Vagina (tissue), 2 donors: ENCODE measurements at regions not wholly inside any gene's neighbourhood (a gene's known extent, or its start where the extent isn't known, plus 50 kb on each side); places are given as distances from the start of the nearest gene placed in this dataset.

ENCODE experiments used
- DNase-seq, 2 donors: peaks; one replicate each; pipeline ENCODE4 v3.0.0-alpha.2; 2017; ENCODE audit errors: extremely low spot score in 2 of 2
- H3K27ac ChIP-seq: fragments of 200-600 bp; sonication (generic); one replicate; pipeline ENCODE4 v1.5.1; 2019
- H3K27me3 ChIP-seq: fragments of 200-600 bp; sonication (generic); one replicate; pipeline ENCODE4 v1.5.1; 2019
- H3K36me3 ChIP-seq, 2 donors: fragments of 200-600 bp; sonication (generic); one replicate each; pipeline ENCODE4 v1.5.1; 2017 to 2019
- H3K4me1 ChIP-seq: fragments of 200-600 bp; sonication (generic); one replicate; pipeline ENCODE4 v1.5.1; 2019
- H3K4me3 ChIP-seq, 2 donors: fragments of 200-600 bp; sonication (generic); 1 replicate in 1 of 2; 2 replicates in 1 of 2; pipeline ENCODE4 v1.5.1; 2016 to 2019
- H3K9me3 ChIP-seq: fragments of 200-600 bp; sonication (generic); one replicate; pipeline ENCODE4 v1.5.1; 2019
- POLR2A ChIP-seq, 2 donors: fragments of 450-650 bp; IDR thresholded peaks; one replicate each; pipeline ENCODE4 v1.6.1; 2017; ENCODE audit warnings: antibody characterized with exemption in 2 of 2, mild to moderate bottlenecking in 2 of 2, moderate library complexity in 2 of 2
- POLR2AphosphoS5 ChIP-seq, 2 donors: sonication (generic); formaldehyde crosslinking; IDR thresholded peaks; one replicate each; pipeline ENCODE4 v1.9.0; 2017; ENCODE audit warnings: antibody characterized with exemption in 2 of 2, mild to moderate bottlenecking in 2 of 2, low read depth in 1 of 2; ENCODE audit not compliant: insufficient read depth in 1 of 2
- intact Hi-C: fragments of 100-400 bp; cut with DNase I; formaldehyde crosslinking; loops from one replicate; pipeline ENCODE4 v1.15.1; 2023
- TF ChIP-seq, protein P1 (sequence below), 3 experiments: fragments of 450-650 bp in 2 of 3; fragments of 200-600 bp in 1 of 3; sonication (generic) in 1 of 3; IDR thresholded peaks; one replicate each; pipeline ENCODE4 v1.5.1; 2017 to 2019; ENCODE audit warnings: antibody characterized with exemption in 3 of 3, mild to moderate bottlenecking in 2 of 3, moderate library complexity in 2 of 3

DNA sequence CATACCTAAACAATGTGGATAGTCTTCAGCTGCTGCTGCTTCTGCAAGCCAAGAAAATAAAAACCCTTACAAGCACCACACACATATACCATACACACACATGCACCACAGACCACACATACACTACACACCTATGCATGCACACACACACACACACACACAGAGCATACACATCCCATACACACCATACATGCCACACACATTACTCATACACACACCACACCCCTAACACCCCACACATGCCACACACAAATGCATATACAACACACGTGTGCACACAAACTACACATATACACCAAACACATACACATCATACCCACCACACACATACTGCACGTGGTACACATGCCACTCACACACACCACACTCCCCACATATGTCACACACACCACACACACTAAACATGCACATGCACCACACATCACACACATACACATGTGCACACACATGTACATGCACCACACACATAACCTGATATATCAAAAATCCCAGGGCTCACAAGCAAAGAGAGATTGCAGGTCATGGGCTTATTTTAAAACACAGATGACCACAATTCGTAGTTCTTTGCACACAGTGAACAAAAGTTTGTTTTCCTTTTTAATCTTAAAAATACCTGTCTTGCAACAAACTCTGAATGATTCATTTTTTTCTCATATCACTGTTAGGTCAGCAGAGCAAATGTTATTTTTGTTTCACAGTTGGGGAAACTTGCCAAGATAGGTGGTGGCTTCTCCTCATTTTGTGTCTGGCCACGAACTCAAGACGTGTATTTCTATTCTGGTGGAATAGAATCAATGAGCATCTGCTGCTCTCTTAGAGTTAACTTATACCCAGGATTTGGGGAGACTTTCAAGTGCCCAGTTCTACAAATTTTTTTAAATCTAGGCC is 456.6 kb downstream of the FGF9 start:
- no peak for DNase-seq
- H3K4me1 ChIP-seq: no peaks in the 10 kb centered on the region
- no peak overlapping the region for H3K27ac ChIP-seq
- TF ChIP-seq, protein P1, sequence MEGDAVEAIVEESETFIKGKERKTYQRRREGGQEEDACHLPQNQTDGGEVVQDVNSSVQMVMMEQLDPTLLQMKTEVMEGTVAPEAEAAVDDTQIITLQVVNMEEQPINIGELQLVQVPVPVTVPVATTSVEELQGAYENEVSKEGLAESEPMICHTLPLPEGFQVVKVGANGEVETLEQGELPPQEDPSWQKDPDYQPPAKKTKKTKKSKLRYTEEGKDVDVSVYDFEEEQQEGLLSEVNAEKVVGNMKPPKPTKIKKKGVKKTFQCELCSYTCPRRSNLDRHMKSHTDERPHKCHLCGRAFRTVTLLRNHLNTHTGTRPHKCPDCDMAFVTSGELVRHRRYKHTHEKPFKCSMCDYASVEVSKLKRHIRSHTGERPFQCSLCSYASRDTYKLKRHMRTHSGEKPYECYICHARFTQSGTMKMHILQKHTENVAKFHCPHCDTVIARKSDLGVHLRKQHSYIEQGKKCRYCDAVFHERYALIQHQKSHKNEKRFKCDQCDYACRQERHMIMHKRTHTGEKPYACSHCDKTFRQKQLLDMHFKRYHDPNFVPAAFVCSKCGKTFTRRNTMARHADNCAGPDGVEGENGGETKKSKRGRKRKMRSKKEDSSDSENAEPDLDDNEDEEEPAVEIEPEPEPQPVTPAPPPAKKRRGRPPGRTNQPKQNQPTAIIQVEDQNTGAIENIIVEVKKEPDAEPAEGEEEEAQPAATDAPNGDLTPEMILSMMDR (IDR thresholded peaks at IDR 0.05): no peak
- no peak for TF ChIP-seq POLR2A (IDR thresholded peaks at IDR 0.05)
- no peak for TF ChIP-seq POLR2AphosphoS5 (IDR thresholded peaks at IDR 0.05; ENCODE audit: insufficient read depth in 1 of 2, low read depth in 1 of 2)
- H3K9me3 ChIP-seq: no peaks in the 10 kb centered on the region
- H3K36me3 ChIP-seq: no peaks in the 10 kb centered on the region
- no peak overlapping the region for H3K4me3 ChIP-seq
- intact Hi-C loops: no loop called here
- H3K27me3 ChIP-seq: no peaks in the 10 kb centered on the region

DNA sequence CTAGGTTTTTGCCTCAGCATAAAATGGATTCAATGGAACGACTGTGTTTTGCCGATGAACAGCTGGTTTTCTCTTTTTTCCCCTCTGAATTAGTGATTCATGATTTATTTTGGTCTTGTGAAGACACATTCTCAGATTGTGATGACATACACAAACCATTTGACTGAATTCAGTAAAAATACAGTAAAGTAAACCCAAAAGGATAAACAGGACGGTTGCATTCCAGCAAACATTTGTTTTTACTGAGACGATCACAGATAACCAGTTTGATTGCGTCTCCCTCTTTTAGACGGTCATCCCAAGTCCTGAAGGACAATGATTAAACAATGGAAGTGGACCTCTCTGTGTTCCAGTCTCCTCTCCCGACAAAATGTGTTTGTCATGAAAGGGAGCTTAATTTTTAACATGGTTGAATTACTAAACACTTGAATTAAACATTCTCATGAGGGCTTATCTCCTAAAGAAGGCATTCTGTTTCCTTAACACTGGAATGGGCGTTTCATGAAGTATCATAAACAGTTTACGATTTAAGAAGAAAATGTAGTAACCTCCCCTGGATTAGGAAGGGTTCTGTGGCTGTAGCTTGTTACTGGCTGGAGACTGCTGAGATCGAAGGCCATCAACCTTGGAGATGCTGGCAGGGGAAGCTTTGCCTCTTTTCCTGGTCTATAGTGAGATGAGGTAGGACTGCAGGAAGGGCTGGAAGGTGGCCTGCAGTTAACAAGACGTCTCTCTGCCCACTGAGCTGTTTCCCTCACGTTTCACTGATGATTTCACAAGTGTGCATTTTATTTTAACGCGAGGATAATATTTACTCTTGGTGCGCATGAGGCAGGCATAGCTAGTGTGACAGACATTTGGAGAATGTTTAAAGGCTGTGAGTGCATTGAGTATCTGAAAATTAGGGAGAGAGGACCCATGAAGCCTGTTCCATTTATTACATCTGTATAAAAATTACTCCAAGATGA is 457.9 kb downstream of the FGF9 start:
- Histone ChIP-seq H3K4me1 (no peaks in the 10 kb centered on the region), H3K4me3 (no peak overlapping the region), H3K27me3 (no peaks in the 10 kb centered on the region), H3K36me3 (no peaks in the 10 kb centered on the region), H3K9me3 (no peaks in the 10 kb centered on the region), H3K27ac (no peak overlapping the region)
- intact Hi-C loops: no loop called here
- no peak for DNase-seq
- no peak for TF ChIP-seq POLR2AphosphoS5 (IDR thresholded peaks at IDR 0.05; ENCODE audit: insufficient read depth in 1 of 2, low read depth in 1 of 2)
- no peak for TF ChIP-seq POLR2A (IDR thresholded peaks at IDR 0.05)
- TF ChIP-seq, protein P1 (IDR thresholded peaks at IDR 0.05): no peak

DNA sequence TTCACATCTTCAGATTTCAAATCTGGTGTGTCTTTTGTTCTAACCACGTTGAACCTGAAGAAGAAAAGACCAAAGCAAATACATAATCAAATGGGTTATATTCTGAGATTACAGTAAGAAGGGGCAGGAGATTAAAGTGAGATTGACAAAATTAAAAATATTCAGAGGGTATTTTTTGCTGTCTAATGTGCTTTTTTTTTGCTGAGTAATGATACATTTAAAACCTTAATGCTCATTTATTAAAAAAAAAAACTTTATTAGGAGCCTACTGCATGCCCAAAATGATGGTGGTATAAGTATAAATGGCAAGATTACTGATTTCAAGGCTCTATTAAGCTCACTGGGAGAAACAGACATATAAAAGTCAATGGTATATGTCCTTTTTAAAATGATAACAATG is 459.4 kb downstream of the FGF9 start:
- DNase-seq: no peak
- intact Hi-C loops: no loop called here
- no peaks in the 10 kb centered on the region for H3K9me3 ChIP-seq
- no peaks in the 10 kb centered on the region for H3K27me3 ChIP-seq
- H3K4me1 ChIP-seq: no peaks in the 10 kb centered on the region
- no peaks in the 10 kb centered on the region for H3K36me3 ChIP-seq
- TF ChIP-seq POLR2A (IDR thresholded peaks at IDR 0.05): no peak
- no peak for TF ChIP-seq POLR2AphosphoS5 (IDR thresholded peaks at IDR 0.05; ENCODE audit: insufficient read depth in 1 of 2, low read depth in 1 of 2)
- TF ChIP-seq, protein P1 (IDR thresholded peaks at IDR 0.05): no peak
- H3K4me3 ChIP-seq: no peak overlapping the region
- H3K27ac ChIP-seq: no peak overlapping the region

DNA sequence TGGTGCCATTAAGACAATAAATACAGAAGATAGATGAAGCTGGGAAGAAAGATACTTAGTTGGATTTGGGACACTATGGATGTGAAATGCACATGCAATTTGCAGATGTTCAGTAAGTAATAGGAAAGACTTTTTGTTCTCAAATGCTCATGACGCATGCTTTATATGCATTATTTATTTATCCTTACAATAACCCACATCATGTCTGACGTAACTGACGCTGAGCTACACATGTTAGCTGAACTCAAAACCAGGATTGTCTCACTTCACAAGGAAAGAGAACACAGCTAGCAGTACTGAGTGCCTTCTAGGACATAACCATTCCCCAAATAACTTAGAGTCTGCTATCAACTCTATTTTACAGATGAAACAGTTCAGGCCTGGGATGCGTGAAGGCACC is 463.4 kb downstream of the FGF9 start:
- no peak for DNase-seq
- no peaks in the 10 kb centered on the region for H3K36me3 ChIP-seq
- H3K27ac ChIP-seq: no peak overlapping the region
- no peak overlapping the region for H3K4me3 ChIP-seq
- no peaks in the 10 kb centered on the region for H3K9me3 ChIP-seq
- no peaks in the 10 kb centered on the region for H3K27me3 ChIP-seq
- TF ChIP-seq POLR2AphosphoS5 (IDR thresholded peaks at IDR 0.05; ENCODE audit: insufficient read depth in 1 of 2, low read depth in 1 of 2) (no peak), POLR2A (IDR thresholded peaks at IDR 0.05) (no peak)
- TF ChIP-seq, protein P1 (IDR thresholded peaks at IDR 0.05): no peak
- intact Hi-C loops: no loop called here
- H3K4me1 ChIP-seq: no peaks in the 10 kb centered on the region
